ENCODE measurements at regions not wholly inside any gene's neighbourhood (a gene's known extent, or its start where the extent isn't known, plus 50 kb on each side); places are given as distances from the start of the nearest gene placed in this dataset.

- Histone ChIP-seq H3K4me1 (no peaks in the 10 kb centered on the region), H3K27me3 (no peaks in the 10 kb centered on the region), H3K9me3 (no peaks in the 10 kb centered on the region), H3K36me3 (no peaks in the 10 kb centered on the region), H3K27ac (no peak overlapping the region), H3K4me3 (no peak overlapping the region)
- DNase-seq (ENCODE audit: low spot score in 2 of 2), result no peak
- WGBS, 2 donors, result 79 to 84% methylated on average over 3 of the region's 3 CpGs
- TF ChIP-seq POLR2A (IDR thresholded peaks at IDR 0.05) (no peak), EP300 (IDR thresholded peaks at IDR 0.05) (no peak)
Measured at GRCh38 chr13:65540175-65540574, 1690.0 kb downstream of the PCDH9 start.

- H3K4me3 ChIP-seq, result no peak overlapping the region
- TF ChIP-seq CTCF (IDR thresholded peaks at IDR 0.05), result no peak
- no peak for TF ChIP-seq EP300 (IDR thresholded peaks at IDR 0.05)
- TF ChIP-seq POLR2A (IDR thresholded peaks at IDR 0.05), result no peak
- H3K27me3 ChIP-seq, result no peaks in the 10 kb centered on the region
- H3K9me3 ChIP-seq, result no peaks in the 10 kb centered on the region
- H3K36me3 ChIP-seq, result no peaks in the 10 kb centered on the region
- H3K4me1 ChIP-seq, result no peaks in the 10 kb centered on the region
- no peak for DNase-seq (ENCODE audit: low spot score in 2 of 2)
- no peak overlapping the region for H3K27ac ChIP-seq
- WGBS, 2 donors, result 81 to 82% methylated on average over 1 of the region's 1 CpG
Measured at GRCh38 chr13:65535370-65535769, 1694.8 kb downstream of the PCDH9 start.

GRCh38 chr13:65532231-65532630 is 1697.9 kb downstream of the PCDH9 start:
- Histone ChIP-seq H3K4me1 (no peaks in the 10 kb centered on the region), H3K27me3 (no peaks in the 10 kb centered on the region), H3K36me3 (no peaks in the 10 kb centered on the region), H3K4me3 (no peak overlapping the region), H3K9me3 (no peaks in the 10 kb centered on the region), H3K27ac (no peak overlapping the region)
- no peak for TF ChIP-seq CTCF (IDR thresholded peaks at IDR 0.05)
- no peak for TF ChIP-seq POLR2A (IDR thresholded peaks at IDR 0.05)
- no peak for TF ChIP-seq EP300 (IDR thresholded peaks at IDR 0.05)
- DNase-seq (ENCODE audit: low spot score in 2 of 2), result no peak
- WGBS, 2 donors, result 48 to 53% methylated on average over 4 of the region's 4 CpGs

- TF ChIP-seq POLR2A (IDR thresholded peaks at IDR 0.05) (no peak), EP300 (IDR thresholded peaks at IDR 0.05) (no peak), CTCF (IDR thresholded peaks at IDR 0.05) (no peak)
- H3K27ac ChIP-seq, result no peak overlapping the region
- H3K36me3 ChIP-seq, result no peaks in the 10 kb centered on the region
- WGBS, 2 donors, result 52 to 57% methylated on average over 2 of the region's 2 CpGs
- H3K4me3 ChIP-seq, result no peak overlapping the region
- DNase-seq (ENCODE audit: low spot score in 2 of 2), result no peak
- H3K4me1 ChIP-seq, result no peaks in the 10 kb centered on the region
- H3K9me3 ChIP-seq, result no peaks in the 10 kb centered on the region
- no peaks in the 10 kb centered on the region for H3K27me3 ChIP-seq
Measured at GRCh38 chr13:65530688-65531087, 1699.4 kb downstream of the PCDH9 start.

- H3K36me3 ChIP-seq, result no peaks in the 10 kb centered on the region
- no peak for DNase-seq (ENCODE audit: low spot score in 2 of 2)
- no peak overlapping the region for H3K27ac ChIP-seq
- TF ChIP-seq CTCF (IDR thresholded peaks at IDR 0.05) (no peak), POLR2A (IDR thresholded peaks at IDR 0.05) (no peak), EP300 (IDR thresholded peaks at IDR 0.05) (no peak)
- no peaks in the 10 kb centered on the region for H3K4me1 ChIP-seq
- H3K27me3 ChIP-seq, result no peaks in the 10 kb centered on the region
- no peak overlapping the region for H3K4me3 ChIP-seq
- H3K9me3 ChIP-seq, result no peaks in the 10 kb centered on the region
- 29 to 37% methylated on average over 4 of the region's 4 CpGs for WGBS, 2 donors
Measured at GRCh38 chr13:65529541-65529940, 1700.6 kb downstream of the PCDH9 start.

- Histone ChIP-seq H3K27ac (no peak overlapping the region), H3K4me3 (no peak overlapping the region), H3K9me3 (peaks cover 0 to 6% (median 0%) of the 10 kb centered on the region in 4 donors), H3K4me1 (no peaks in the 10 kb centered on the region), H3K36me3 (no peaks in the 10 kb centered on the region), H3K27me3 (no peaks in the 10 kb centered on the region)
- no peak for DNase-seq (ENCODE audit: low spot score in 2 of 2)
- TF ChIP-seq POLR2A (IDR thresholded peaks at IDR 0.05) (no peak), EP300 (IDR thresholded peaks at IDR 0.05) (no peak), CTCF (IDR thresholded peaks at IDR 0.05) (no peak)
Measured at GRCh38 chr13:65508745-65509144, 1721.4 kb downstream of the PCDH9 start.
